Lung (tissue), 11 donors: ENCODE measurements at regions not wholly inside any gene's neighbourhood (a gene's known extent, or its start where the extent isn't known, plus 50 kb on each side); places are given as distances from the start of the nearest gene placed in this dataset.

Experiments used
- ATAC-seq: fragments of 200-7000 bp; cut with Tn5 transposase; one replicate; pipeline ENCODE4 v1.9.1; 2020; ENCODE audit warnings: moderate number of reproducible peaks; ENCODE audit not compliant: insufficient read depth, low FRiP score
- DNase-seq, 3 donors: peaks; one replicate each; pipeline ENCODE4 v3.0.0-alpha.2; 2013 to 2017
- H3K27ac ChIP-seq, 2 donors: one replicate each; pipeline ENCODE4 v1.5.1; 2013; ENCODE audit warnings: mild to moderate bottlenecking in 2 of 2, moderate library complexity in 2 of 2, control low read depth in 1 of 2, inconsistent platforms in 1 of 2, low read depth in 1 of 2, low read length in 1 of 2
- H3K27me3 ChIP-seq, 3 donors: one replicate each; pipeline ENCODE4 v1.5.1; 2013; ENCODE audit warnings: low read length in 2 of 3; ENCODE audit not compliant: control insufficient read depth in 3 of 3, insufficient read depth in 3 of 3
- H3K36me3 ChIP-seq, 4 donors: one replicate each; pipeline ENCODE4 v1.5.1; 2013; ENCODE audit warnings: low read length in 4 of 4, mild to moderate bottlenecking in 1 of 4, moderate library complexity in 1 of 4; ENCODE audit not compliant: control insufficient read depth in 4 of 4, insufficient read depth in 4 of 4
- H3K4me1 ChIP-seq, 5 donors: one replicate each; pipeline ENCODE4 v1.5.1; 2013; ENCODE audit warnings: low read length in 5 of 5, mild to moderate bottlenecking in 2 of 5, moderate library complexity in 1 of 5; ENCODE audit not compliant: control insufficient read depth in 5 of 5, insufficient read depth in 5 of 5
- H3K4me3 ChIP-seq: one replicate; pipeline ENCODE4 v1.5.1; 2013; ENCODE audit warnings: mild to moderate bottlenecking, control low read depth, moderate library complexity
- H3K9ac ChIP-seq, 2 donors: one replicate each; pipeline ENCODE4 v1.5.1; 2013; ENCODE audit warnings: low read length in 2 of 2, control low read depth in 1 of 2; ENCODE audit not compliant: insufficient read depth in 1 of 2
- H3K9me3 ChIP-seq, 4 donors: one replicate each; pipeline ENCODE4 v1.5.1; 2013; ENCODE audit warnings: low read length in 3 of 4, mild to moderate bottlenecking in 1 of 4, moderate library complexity in 1 of 4; ENCODE audit not compliant: control insufficient read depth in 4 of 4, insufficient read depth in 3 of 4
- CTCF ChIP-seq: IDR thresholded peaks from 2 replicates; pipeline ENCODE4 v1.5.1; 2012; ENCODE audit warnings: mild to moderate bottlenecking; ENCODE audit errors: control extremely low read depth, extremely low read depth
- WGBS, 2 donors: extraction: QIAGEN DNeasy Blood & Tissue Kit; methylation state at CpG; one replicate each; pipeline ENCODE4 v1.1.7; 2013; 5-methylcytosine and 5-hydroxymethylcytosine counted together
- donor health status: control.
- donor health status: control.
- donor health status: Bipolar disorder and iron deficiency.
- donor health status: healthy.
- donor health status: DM: yes; HTN: yes; CAD: no.

GRCh38 chr10:83572036-83572435 is 567.3 kb upstream of the GHITM start:
- DNase-seq, result no peak
- Histone ChIP-seq H3K9me3 (no peaks in the 10 kb centered on the region), H3K4me3 (no peak overlapping the region), H3K36me3 (no peaks in the 10 kb centered on the region), H3K9ac (no peak overlapping the region), H3K27me3 (no peaks in the 10 kb centered on the region), H3K27ac (no peak overlapping the region), H3K4me1 (no peaks in the 10 kb centered on the region)
- 88 to 91% methylated on average over 1 of the region's 1 CpG for WGBS, 2 donors
- TF ChIP-seq CTCF, result no peak
- no peak for ATAC-seq

GRCh38 chr10:83574770-83575169 is 564.5 kb upstream of the GHITM start:
- peaks cover 0 to 6% (median 2%) of the 10 kb centered on the region in 4 donors for H3K9me3 ChIP-seq
- WGBS, 2 donors, result 55 to 64% methylated on average over 1 of the region's 1 CpG
- no peak for TF ChIP-seq CTCF

GRCh38 chr10:83577421-83577820 is 561.9 kb upstream of the GHITM start:
- ATAC-seq, result no peak
- H3K27ac ChIP-seq, result no peak overlapping the region
- 90 to 94% methylated on average over 2 of the region's 2 CpGs for WGBS, 2 donors
- H3K36me3 ChIP-seq, result no peaks in the 10 kb centered on the region
- peaks cover 0 to 8% (median 2%) of the 10 kb centered on the region in 4 donors for H3K9me3 ChIP-seq
- H3K9ac ChIP-seq, result no peak overlapping the region
- DNase-seq, result no peak
- no peaks in the 10 kb centered on the region for H3K27me3 ChIP-seq
- H3K4me1 ChIP-seq, result no peaks in the 10 kb centered on the region
- no peak for TF ChIP-seq CTCF
- no peak overlapping the region for H3K4me3 ChIP-seq

More at GRCh38 chr10:83574770-83575169, 564.5 kb upstream of the GHITM start:
- no peak overlapping the region for H3K9ac ChIP-seq
- no peaks in the 10 kb centered on the region for H3K27me3 ChIP-seq
- no peak for ATAC-seq
- no peak overlapping the region for H3K27ac ChIP-seq
- H3K36me3 ChIP-seq, result no peaks in the 10 kb centered on the region
- H3K4me3 ChIP-seq, result no peak overlapping the region
- no peak for DNase-seq
- no peaks in the 10 kb centered on the region for H3K4me1 ChIP-seq

- DNase-seq (no peak), ATAC-seq (no peak)
- no peak overlapping the region for H3K9ac ChIP-seq
- no peak overlapping the region for H3K4me3 ChIP-seq
- no peaks in the 10 kb centered on the region for H3K27me3 ChIP-seq
- no peak overlapping the region for H3K27ac ChIP-seq
- TF ChIP-seq CTCF, result no peak
- no peaks in the 10 kb centered on the region for H3K36me3 ChIP-seq
- 84 to 86% methylated on average over 4 of the region's 4 CpGs for WGBS, 2 donors
- peaks cover 0 to 8% (median 2%) of the 10 kb centered on the region in 4 donors for H3K9me3 ChIP-seq
- H3K4me1 ChIP-seq, result no peaks in the 10 kb centered on the region
Measured at GRCh38 chr10:83580373-83581012, 558.8 kb upstream of the GHITM start.
